ENCODE measurements at regions not wholly inside any gene's neighbourhood (a gene's known extent, or its start where the extent isn't known, plus 50 kb on each side); places are given as distances from the start of the nearest gene placed in this dataset.

GRCh38 chr4:129410115-129410514, 314.2 kb downstream of the C4orf33 start:
- no peak for TF ChIP-seq POLR2A (IDR thresholded peaks at IDR 0.05; ENCODE audit: low read depth, low read length)
- no peak for TF ChIP-seq POLR2AphosphoS5 (IDR thresholded peaks at IDR 0.05; ENCODE audit: low read depth, low read length)
- no peak for TF ChIP-seq TAF1 (IDR thresholded peaks at IDR 0.05; ENCODE audit: low read depth, low read length)
- no peak for TF ChIP-seq SPI1 (IDR thresholded peaks at IDR 0.05; ENCODE audit: low read depth, low read length)
- TF ChIP-seq POU2F2 (IDR thresholded peaks at IDR 0.05; ENCODE audit: low read depth, low read length): no peak
- no peak for TF ChIP-seq PAX5 (IDR thresholded peaks at IDR 0.05; ENCODE audit: insufficient read depth, low read length, severe bottlenecking)

All from GM12891 (cell line).